ENCODE measurements at regions not wholly inside any gene's neighbourhood (a gene's known extent, or its start where the extent isn't known, plus 50 kb on each side); places are given as distances from the start of the nearest gene placed in this dataset.

DNA sequence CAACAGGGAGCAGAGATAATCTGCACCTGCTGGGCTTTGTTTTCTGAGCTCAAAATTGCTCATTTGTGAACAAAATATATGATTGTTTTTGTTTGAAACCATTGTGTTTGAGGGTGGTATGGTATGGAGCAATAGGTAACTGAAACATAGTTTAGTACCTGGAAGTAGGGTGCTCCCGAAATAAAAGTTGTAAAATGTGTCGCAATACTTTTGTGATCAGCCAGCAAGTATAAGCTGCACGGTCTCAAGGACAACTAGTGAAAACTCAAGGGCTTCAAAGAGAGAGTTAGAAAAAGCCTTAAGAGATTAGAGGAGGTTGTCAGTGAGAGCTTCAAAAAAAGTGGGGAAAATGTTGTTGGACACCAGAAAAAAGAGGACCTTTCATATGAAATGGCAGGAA is 579.8 kb upstream of the POU3F2 start:
- TF ChIP-seq SUZ12 (IDR thresholded peaks at IDR 0.05; ENCODE audit: extremely low read depth, insufficient read depth, insufficient read length) (no peak), ZNF274 (IDR thresholded peaks at IDR 0.05; ENCODE audit: low read depth, low read length) (no peak)
